Spleen (tissue), 7 donors: ENCODE measurements at regions not wholly inside any gene's neighbourhood (a gene's known extent, or its start where the extent isn't known, plus 50 kb on each side); places are given as distances from the start of the nearest gene placed in this dataset.

Experiments used
- CTCF ChIP-seq, 11 experiments: fragments of 200-600 bp in 7 of 11; fragments of 450-650 bp in 4 of 11; sonication (generic) in 4 of 11; IDR thresholded peaks in 8 of 11; conservative IDR thresholded peaks in 3 of 11; 1 replicate in 7 of 11; 2 replicates in 4 of 11; pipeline versions ENCODE4 v1.4.0 to v1.8.0; 2016 to 2021; ENCODE audit warnings: antibody characterized with exemption in 11 of 11, inconsistent platforms in 4 of 11, mild to moderate bottlenecking in 1 of 11
- POLR2A ChIP-seq, 3 donors: fragments of 450-650 bp; IDR thresholded peaks; one replicate each; pipeline ENCODE4 v1.5.1; 2017; ENCODE audit warnings: antibody characterized with exemption in 3 of 3, mild to moderate bottlenecking in 1 of 3
- donor health status: DM: no; HTN: no; CAD: no; lungs with moderate emphysema.
- donor health status: DM: no; HTN: no; CAD: no.
- donor health status: DM: no; HTN: no; CAD: no.

DNA sequence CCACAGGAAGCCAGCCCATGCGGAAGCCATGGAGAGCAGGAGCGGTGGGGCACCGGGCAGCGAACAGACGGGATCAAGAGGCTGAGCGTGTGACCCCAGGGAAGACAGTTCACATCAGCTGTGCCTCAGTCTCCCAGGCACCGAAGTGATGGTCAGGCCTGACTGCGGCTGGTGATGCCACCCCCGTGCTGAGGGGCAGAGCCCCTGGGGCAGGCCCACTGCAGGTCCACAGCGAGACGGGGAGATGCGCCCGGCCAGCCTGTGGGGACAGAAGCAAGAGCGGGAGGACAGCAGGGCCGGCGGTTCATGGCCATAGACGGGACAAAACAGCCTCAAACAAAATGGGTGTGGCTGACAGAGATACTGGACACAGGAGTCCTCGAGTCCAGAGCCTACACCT, 93.8 kb downstream of the RIPK4 start:
- TF ChIP-seq CTCF (IDR thresholded peaks at IDR 0.05 in 8 of 11, conservative IDR thresholded peaks at IDR 0.05 in 3 of 11) (no peak), POLR2A (IDR thresholded peaks at IDR 0.05) (no peak)
